Putamen (tissue), 1 donor: ENCODE measurements at regions not wholly inside any gene's neighbourhood (a gene's known extent, or its start where the extent isn't known, plus 50 kb on each side); places are given as distances from the start of the nearest gene placed in this dataset.

ENCODE experiments used
- DNase-seq: peaks from one replicate; pipeline ENCODE4 v3.0.0-alpha.2; 2016; ENCODE audit warnings: low spot score

GRCh38 chr21:28750565-28750964 lies 242.1 kb downstream of the LTN1 start:
- no peak for DNase-seq

- no peak for DNase-seq
Observed at GRCh38 chr21:28749536-28749935, 243.1 kb downstream of the LTN1 start.

GRCh38 chr21:28747464-28747863 lies 245.2 kb downstream of the LTN1 start:
- DNase-seq: no peak

- DNase-seq: no peak
Observed at GRCh38 chr21:28746166-28746565, 246.5 kb downstream of the LTN1 start.

- peak; percentile 82 for DNase-seq
Observed at GRCh38 chr21:28745131-28746016, 247.3 kb downstream of the LTN1 start.

GRCh38 chr21:28743723-28744122 lies 249.0 kb downstream of the LTN1 start:
- DNase-seq: no peak

GRCh38 chr21:28742527-28742926 lies 250.2 kb downstream of the LTN1 start:
- DNase-seq: no peak

- DNase-seq: no peak
Observed at GRCh38 chr21:28740125-28740524, 252.6 kb downstream of the LTN1 start.

- no peak for DNase-seq
Observed at GRCh38 chr21:28738882-28739281, 253.8 kb downstream of the LTN1 start.

- DNase-seq: no peak
Observed at GRCh38 chr21:28738420-28738704, 254.3 kb downstream of the LTN1 start.

GRCh38 chr21:28737674-28738419 lies 254.8 kb downstream of the LTN1 start:
- DNase-seq: no peak

GRCh38 chr21:28734522-28735175 lies 258.0 kb downstream of the LTN1 start:
- DNase-seq: no peak

GRCh38 chr21:28731700-28732321 lies 260.9 kb downstream of the LTN1 start:
- no peak for DNase-seq

- no peak for DNase-seq
Observed at GRCh38 chr21:28729887-28730286, 262.8 kb downstream of the LTN1 start.

- DNase-seq: no peak
Observed at GRCh38 chr21:28727809-28728208, 264.9 kb downstream of the LTN1 start.

GRCh38 chr21:28725396-28725795 lies 267.3 kb downstream of the LTN1 start:
- DNase-seq: no peak

- DNase-seq: no peak
Observed at GRCh38 chr21:28723646-28724045, 269.0 kb downstream of the LTN1 start.

GRCh38 chr21:28719723-28720122 lies 273.0 kb downstream of the LTN1 start:
- no peak for DNase-seq

GRCh38 chr21:28714777-28715464 lies 277.8 kb downstream of the LTN1 start:
- DNase-seq: no peak

- no peak for DNase-seq
Observed at GRCh38 chr21:28712411-28712810, 280.3 kb downstream of the LTN1 start.

GRCh38 chr21:28705616-28706015 lies 287.1 kb downstream of the LTN1 start:
- DNase-seq: no peak

- DNase-seq: no peak
Observed at GRCh38 chr21:28704746-28705145, 287.9 kb downstream of the LTN1 start.
